ENCODE measurements at regions not wholly inside any gene's neighbourhood (a gene's known extent, or its start where the extent isn't known, plus 50 kb on each side); places are given as distances from the start of the nearest gene placed in this dataset.

DNA sequence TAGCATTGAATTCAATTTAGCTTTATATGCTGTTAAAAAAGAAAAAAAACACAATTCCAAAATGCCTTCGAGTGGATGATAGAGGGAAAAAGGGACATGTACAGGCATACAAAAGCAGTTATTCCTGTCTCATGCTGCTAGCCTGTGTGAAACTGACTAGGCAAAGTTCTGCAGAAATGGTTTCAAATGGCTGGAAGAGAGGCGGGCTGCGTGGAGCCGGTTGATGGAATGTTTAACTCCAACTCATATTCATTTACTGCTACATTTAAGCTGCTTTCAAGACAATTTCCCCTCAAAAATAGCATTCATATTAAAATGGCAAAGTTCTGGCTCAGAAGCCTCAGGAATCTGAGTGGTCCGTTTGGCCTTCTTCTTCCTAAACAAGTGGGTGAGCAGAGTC lies 143.8 kb upstream of the PPARGC1A start (continued):
- no peak for TF ChIP-seq GTF2I (CRISPR knock-in tag; conservative IDR thresholded peaks at IDR 0.05)
- no peak for TF ChIP-seq CBFB (CRISPR knock-in tag; IDR thresholded peaks at IDR 0.05; ENCODE audit: low read depth)
- TF ChIP-seq TEAD1 (CRISPR knock-in tag; IDR thresholded peaks at IDR 0.05), result no peak
- TF ChIP-seq MYBL2 (CRISPR knock-in tag; IDR thresholded peaks at IDR 0.05), result no peak
- TF ChIP-seq, protein P1, sequence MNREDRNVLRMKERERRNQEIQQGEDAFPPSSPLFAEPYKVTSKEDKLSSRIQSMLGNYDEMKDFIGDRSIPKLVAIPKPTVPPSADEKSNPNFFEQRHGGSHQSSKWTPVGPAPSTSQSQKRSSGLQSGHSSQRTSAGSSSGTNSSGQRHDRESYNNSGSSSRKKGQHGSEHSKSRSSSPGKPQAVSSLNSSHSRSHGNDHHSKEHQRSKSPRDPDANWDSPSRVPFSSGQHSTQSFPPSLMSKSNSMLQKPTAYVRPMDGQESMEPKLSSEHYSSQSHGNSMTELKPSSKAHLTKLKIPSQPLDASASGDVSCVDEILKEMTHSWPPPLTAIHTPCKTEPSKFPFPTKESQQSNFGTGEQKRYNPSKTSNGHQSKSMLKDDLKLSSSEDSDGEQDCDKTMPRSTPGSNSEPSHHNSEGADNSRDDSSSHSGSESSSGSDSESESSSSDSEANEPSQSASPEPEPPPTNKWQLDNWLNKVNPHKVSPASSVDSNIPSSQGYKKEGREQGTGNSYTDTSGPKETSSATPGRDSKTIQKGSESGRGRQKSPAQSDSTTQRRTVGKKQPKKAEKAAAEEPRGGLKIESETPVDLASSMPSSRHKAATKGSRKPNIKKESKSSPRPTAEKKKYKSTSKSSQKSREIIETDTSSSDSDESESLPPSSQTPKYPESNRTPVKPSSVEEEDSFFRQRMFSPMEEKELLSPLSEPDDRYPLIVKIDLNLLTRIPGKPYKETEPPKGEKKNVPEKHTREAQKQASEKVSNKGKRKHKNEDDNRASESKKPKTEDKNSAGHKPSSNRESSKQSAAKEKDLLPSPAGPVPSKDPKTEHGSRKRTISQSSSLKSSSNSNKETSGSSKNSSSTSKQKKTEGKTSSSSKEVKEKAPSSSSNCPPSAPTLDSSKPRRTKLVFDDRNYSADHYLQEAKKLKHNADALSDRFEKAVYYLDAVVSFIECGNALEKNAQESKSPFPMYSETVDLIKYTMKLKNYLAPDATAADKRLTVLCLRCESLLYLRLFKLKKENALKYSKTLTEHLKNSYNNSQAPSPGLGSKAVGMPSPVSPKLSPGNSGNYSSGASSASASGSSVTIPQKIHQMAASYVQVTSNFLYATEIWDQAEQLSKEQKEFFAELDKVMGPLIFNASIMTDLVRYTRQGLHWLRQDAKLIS (CRISPR knock-in tag; IDR thresholded peaks at IDR 0.05; ENCODE audit: borderline replicate concordance), result no peak
- TF ChIP-seq MXD4 (CRISPR knock-in tag; IDR thresholded peaks at IDR 0.05; ENCODE audit: borderline replicate concordance), result no peak
- TF ChIP-seq ZNF219 (CRISPR knock-in tag; IDR thresholded peaks at IDR 0.05; ENCODE audit: borderline replicate concordance), result no peak
- TF ChIP-seq, protein P2, sequence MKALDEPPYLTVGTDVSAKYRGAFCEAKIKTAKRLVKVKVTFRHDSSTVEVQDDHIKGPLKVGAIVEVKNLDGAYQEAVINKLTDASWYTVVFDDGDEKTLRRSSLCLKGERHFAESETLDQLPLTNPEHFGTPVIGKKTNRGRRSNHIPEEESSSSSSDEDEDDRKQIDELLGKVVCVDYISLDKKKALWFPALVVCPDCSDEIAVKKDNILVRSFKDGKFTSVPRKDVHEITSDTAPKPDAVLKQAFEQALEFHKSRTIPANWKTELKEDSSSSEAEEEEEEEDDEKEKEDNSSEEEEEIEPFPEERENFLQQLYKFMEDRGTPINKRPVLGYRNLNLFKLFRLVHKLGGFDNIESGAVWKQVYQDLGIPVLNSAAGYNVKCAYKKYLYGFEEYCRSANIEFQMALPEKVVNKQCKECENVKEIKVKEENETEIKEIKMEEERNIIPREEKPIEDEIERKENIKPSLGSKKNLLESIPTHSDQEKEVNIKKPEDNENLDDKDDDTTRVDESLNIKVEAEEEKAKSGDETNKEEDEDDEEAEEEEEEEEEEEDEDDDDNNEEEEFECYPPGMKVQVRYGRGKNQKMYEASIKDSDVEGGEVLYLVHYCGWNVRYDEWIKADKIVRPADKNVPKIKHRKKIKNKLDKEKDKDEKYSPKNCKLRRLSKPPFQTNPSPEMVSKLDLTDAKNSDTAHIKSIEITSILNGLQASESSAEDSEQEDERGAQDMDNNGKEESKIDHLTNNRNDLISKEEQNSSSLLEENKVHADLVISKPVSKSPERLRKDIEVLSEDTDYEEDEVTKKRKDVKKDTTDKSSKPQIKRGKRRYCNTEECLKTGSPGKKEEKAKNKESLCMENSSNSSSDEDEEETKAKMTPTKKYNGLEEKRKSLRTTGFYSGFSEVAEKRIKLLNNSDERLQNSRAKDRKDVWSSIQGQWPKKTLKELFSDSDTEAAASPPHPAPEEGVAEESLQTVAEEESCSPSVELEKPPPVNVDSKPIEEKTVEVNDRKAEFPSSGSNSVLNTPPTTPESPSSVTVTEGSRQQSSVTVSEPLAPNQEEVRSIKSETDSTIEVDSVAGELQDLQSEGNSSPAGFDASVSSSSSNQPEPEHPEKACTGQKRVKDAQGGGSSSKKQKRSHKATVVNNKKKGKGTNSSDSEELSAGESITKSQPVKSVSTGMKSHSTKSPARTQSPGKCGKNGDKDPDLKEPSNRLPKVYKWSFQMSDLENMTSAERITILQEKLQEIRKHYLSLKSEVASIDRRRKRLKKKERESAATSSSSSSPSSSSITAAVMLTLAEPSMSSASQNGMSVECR (CRISPR knock-in tag; IDR thresholded peaks at IDR 0.05; ENCODE audit: borderline replicate concordance), result no peak
- TF ChIP-seq NFE2L1 (CRISPR knock-in tag; IDR thresholded peaks at IDR 0.05), result no peak
- TF ChIP-seq ETV6 (CRISPR knock-in tag; IDR thresholded peaks at IDR 0.05), result no peak

DNA sequence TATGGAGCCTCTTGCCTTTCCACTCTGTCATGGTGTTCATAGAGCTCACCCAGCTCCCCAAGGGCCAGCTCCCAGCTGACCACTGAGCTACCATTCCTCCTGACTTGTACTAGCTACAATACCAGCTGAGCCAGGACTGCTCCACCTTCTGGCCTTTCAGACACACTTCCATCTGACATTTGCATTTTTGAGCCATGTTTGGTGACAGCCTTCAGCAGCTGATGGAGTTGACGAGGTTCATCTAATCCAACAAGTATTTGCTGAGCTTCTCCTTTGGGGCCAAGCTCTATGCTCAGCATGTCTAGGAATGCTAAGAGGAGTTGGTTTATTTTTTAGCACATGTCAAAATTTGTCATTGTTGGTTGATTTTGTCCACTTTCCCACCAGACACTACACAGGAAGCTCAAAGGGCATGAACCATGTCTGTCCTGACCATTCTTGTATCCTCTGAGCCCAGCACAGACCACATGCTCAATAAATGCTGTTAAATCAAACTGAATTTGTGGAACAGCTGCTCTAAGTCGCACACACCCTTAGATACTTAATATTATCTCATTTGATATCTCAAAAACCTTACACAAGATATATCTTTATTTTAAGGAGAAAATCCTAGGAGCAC lies 142.6 kb upstream of the PPARGC1A start:
- peaks cover 28% of the 10 kb centered on the region for H3K4me1 Mint-ChIP-seq
- no peak for TF ChIP-seq ZBTB21 (CRISPR knock-in tag; IDR thresholded peaks at IDR 0.05; ENCODE audit: borderline replicate concordance)
- TF ChIP-seq, protein P3, sequence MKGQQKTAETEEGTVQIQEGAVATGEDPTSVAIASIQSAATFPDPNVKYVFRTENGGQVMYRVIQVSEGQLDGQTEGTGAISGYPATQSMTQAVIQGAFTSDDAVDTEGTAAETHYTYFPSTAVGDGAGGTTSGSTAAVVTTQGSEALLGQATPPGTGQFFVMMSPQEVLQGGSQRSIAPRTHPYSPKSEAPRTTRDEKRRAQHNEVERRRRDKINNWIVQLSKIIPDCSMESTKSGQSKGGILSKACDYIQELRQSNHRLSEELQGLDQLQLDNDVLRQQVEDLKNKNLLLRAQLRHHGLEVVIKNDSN (CRISPR knock-in tag; IDR thresholded peaks at IDR 0.05), result no peak
- TF ChIP-seq MXD4 (CRISPR knock-in tag; IDR thresholded peaks at IDR 0.05; ENCODE audit: borderline replicate concordance), result no peak
- TF ChIP-seq, protein P4, sequence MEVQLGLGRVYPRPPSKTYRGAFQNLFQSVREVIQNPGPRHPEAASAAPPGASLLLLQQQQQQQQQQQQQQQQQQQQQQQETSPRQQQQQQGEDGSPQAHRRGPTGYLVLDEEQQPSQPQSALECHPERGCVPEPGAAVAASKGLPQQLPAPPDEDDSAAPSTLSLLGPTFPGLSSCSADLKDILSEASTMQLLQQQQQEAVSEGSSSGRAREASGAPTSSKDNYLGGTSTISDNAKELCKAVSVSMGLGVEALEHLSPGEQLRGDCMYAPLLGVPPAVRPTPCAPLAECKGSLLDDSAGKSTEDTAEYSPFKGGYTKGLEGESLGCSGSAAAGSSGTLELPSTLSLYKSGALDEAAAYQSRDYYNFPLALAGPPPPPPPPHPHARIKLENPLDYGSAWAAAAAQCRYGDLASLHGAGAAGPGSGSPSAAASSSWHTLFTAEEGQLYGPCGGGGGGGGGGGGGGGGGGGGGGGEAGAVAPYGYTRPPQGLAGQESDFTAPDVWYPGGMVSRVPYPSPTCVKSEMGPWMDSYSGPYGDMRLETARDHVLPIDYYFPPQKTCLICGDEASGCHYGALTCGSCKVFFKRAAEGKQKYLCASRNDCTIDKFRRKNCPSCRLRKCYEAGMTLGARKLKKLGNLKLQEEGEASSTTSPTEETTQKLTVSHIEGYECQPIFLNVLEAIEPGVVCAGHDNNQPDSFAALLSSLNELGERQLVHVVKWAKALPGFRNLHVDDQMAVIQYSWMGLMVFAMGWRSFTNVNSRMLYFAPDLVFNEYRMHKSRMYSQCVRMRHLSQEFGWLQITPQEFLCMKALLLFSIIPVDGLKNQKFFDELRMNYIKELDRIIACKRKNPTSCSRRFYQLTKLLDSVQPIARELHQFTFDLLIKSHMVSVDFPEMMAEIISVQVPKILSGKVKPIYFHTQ (CRISPR knock-in tag; IDR thresholded peaks at IDR 0.05), result no peak
- H3K36me3 Mint-ChIP-seq, result no peaks in the 10 kb centered on the region
- ChIA-PET POLR2A (no interaction called here), CTCF (interaction anchor here (0.6 to 2.4 kb wide), 15 partner anchors 9 to 664 kb away, joined by 3 to 34 read pairs (median 5); partner anchors contain the start of gene PPARGC1A)
- ATAC-seq (peak; percentile 83), DNase-seq (ENCODE audit: low spot score) (peak; percentile 16)
- H3K4me3 Mint-ChIP-seq, result no peak overlapping the region
- H3K27me3 Mint-ChIP-seq (ENCODE audit: low read depth), result no peaks in the 10 kb centered on the region
- no peak overlapping the region for H3K27ac Mint-ChIP-seq
- no peaks in the 10 kb centered on the region for H3K9me3 Mint-ChIP-seq
